B cell (primary cell): ENCODE measurements at regions not wholly inside any gene's neighbourhood (a gene's known extent, or its start where the extent isn't known, plus 50 kb on each side); places are given as distances from the start of the nearest gene placed in this dataset.

ENCODE experiments used
- ATAC-seq: fragments of 200-7000 bp; cut with Tn5 transposase; one replicate; pipeline ENCODE4 v1.10.0; 2021; ENCODE audit warnings: low read depth, mild to moderate bottlenecking, moderate number of reproducible peaks, moderate library complexity
- CTCF ChIA-PET: fragments of 350-600 bp; sonication (Branson Sonifier 250); formaldehyde crosslinking; loops from one replicate; lab custom pipeline; 2021; ENCODE audit warnings: antibody characterized with exemption, inconsistent platforms; lab: Charles Lee
- POLR2A ChIA-PET: fragments of 350-600 bp; sonication (Branson Sonifier 250); formaldehyde crosslinking; loops from one replicate; lab custom pipeline; 2021; ENCODE audit warnings: antibody characterized with exemption; lab: Charles Lee
- DNase-seq: peaks from one replicate; pipeline ENCODE4 v3.0.0; 2013
- H2AFZ ChIP-seq: 2 replicates; pipeline ENCODE4 v1.6.1; 2012; ENCODE audit warnings: mild to moderate bottlenecking, low read depth, low read length; ENCODE audit not compliant: insufficient read depth, poor library complexity, severe bottlenecking
- H3K27ac ChIP-seq, 2 donors: 1 replicate in 1 of 2; 2 replicates in 1 of 2; pipeline ENCODE4 v1.5.1; 2012 to 2013; ENCODE audit warnings: low read length in 2 of 2, mild to moderate bottlenecking in 2 of 2, moderate library complexity in 1 of 2
- H3K27me3 ChIP-seq, 4 experiments: fragments of 200-600 bp in 1 of 4; sonication (generic) in 1 of 4; replicated peaks in 1 of 4; 1 replicate in 2 of 4; 2 replicates in 2 of 4; pipeline versions ENCODE4 v1.6.1 to v1.7.0; 2013 to 2016; ENCODE audit warnings: low read length in 3 of 4, mild to moderate bottlenecking in 2 of 4, mixed read lengths in 1 of 4, moderate library complexity in 1 of 4; ENCODE audit not compliant: insufficient read depth in 4 of 4, control insufficient read depth in 3 of 4; ENCODE audit errors: control extremely low read depth in 1 of 4
- H3K36me3 ChIP-seq, 2 experiments: replicated peaks in 1 of 2; 1 replicate in 1 of 2; 2 replicates in 1 of 2; pipeline versions ENCODE4 v1.6.1 to v1.7.1; 2013; ENCODE audit warnings: low read length in 1 of 2; ENCODE audit not compliant: insufficient read depth in 2 of 2, control insufficient read depth in 1 of 2; ENCODE audit errors: control extremely low read depth in 1 of 2, extremely low read depth in 1 of 2
- H3K4me1 ChIP-seq, 2 donors: fragments of 200-600 bp in 1 of 2; sonication (generic) in 1 of 2; 1 replicate in 1 of 2; 2 replicates in 1 of 2; pipeline versions ENCODE4 v1.5.1 to v1.6.1; 2013 to 2017; ENCODE audit warnings: low read length in 2 of 2; ENCODE audit not compliant: control insufficient read depth in 2 of 2, insufficient read depth in 2 of 2
- H3K4me2 ChIP-seq: replicated peaks from 2 replicates; pipeline ENCODE3; 2012; ENCODE audit warnings: mild to moderate bottlenecking, low read depth, low read length; ENCODE audit not compliant: poor library complexity, severe bottlenecking
- H3K4me3 ChIP-seq, 5 experiments: fragments of 200-600 bp in 1 of 5; sonication (generic) in 1 of 5; 1 replicate in 3 of 5; 2 replicates in 2 of 5; pipeline versions ENCODE4 v1.5.1 to v1.7.0; 2011 to 2016; ENCODE audit warnings: low read length in 4 of 5, mild to moderate bottlenecking in 4 of 5, low read depth in 2 of 5, control low read depth in 1 of 5, moderate library complexity in 1 of 5; ENCODE audit not compliant: insufficient read depth in 1 of 5; ENCODE audit errors: control extremely low read depth in 1 of 5, extremely low read depth in 1 of 5
- H3K79me2 ChIP-seq: fragments of 200-600 bp; sonication (generic); one replicate; pipeline ENCODE4 v1.6.0; 2016; ENCODE audit warnings: low read length; ENCODE audit not compliant: control insufficient read depth, insufficient read depth
- H3K9ac ChIP-seq: fragments of 200-600 bp; sonication (generic); 2 replicates; pipeline ENCODE4 v1.6.1; 2017; ENCODE audit warnings: mild to moderate bottlenecking, low read length, moderate library complexity
- H3K9me3 ChIP-seq, 3 donors: one replicate each; pipeline versions ENCODE4 v1.6.1 to v1.7.1; 2013; ENCODE audit warnings: low read length in 2 of 3; ENCODE audit not compliant: control insufficient read depth in 2 of 3, insufficient read depth in 1 of 3; ENCODE audit errors: control extremely low read depth in 1 of 3
- H4K20me1 ChIP-seq: 2 replicates; pipeline ENCODE4 v1.6.0; 2012; ENCODE audit warnings: mild to moderate bottlenecking, low read length; ENCODE audit not compliant: insufficient read depth, control insufficient read depth, poor library complexity, severe bottlenecking
- H3K27ac Mint-ChIP-seq: one replicate; pipeline ENCODE4 v1.8.0; 2021; ENCODE audit warnings: mixed read lengths
- H3K27me3 Mint-ChIP-seq: one replicate; pipeline ENCODE4 v1.8.0; 2021; ENCODE audit warnings: mixed read lengths
- H3K4me1 Mint-ChIP-seq: one replicate; pipeline ENCODE4 v1.8.0; 2021; ENCODE audit warnings: mixed read lengths
- H3K4me3 Mint-ChIP-seq: one replicate; pipeline ENCODE4 v1.8.0; 2021; ENCODE audit warnings: mixed read lengths
- H3K9me3 Mint-ChIP-seq: one replicate; pipeline ENCODE4 v1.8.0; 2022; ENCODE audit warnings: mixed read lengths; ENCODE audit not compliant: insufficient read depth
- CTCF ChIP-seq: fragments of 200-600 bp; IDR thresholded peaks from one replicate; pipeline ENCODE4 v1.8.0; 2022; ENCODE audit warnings: antibody characterized with exemption, mild to moderate bottlenecking
- EZH2 ChIP-seq: IDR thresholded peaks from 2 replicates; pipeline ENCODE4 v1.6.1; 2012; ENCODE audit warnings: borderline replicate concordance, low read depth, mild to moderate bottlenecking, moderate library complexity, low read length; ENCODE audit not compliant: insufficient read depth, poor library complexity, severe bottlenecking
- intact Hi-C: fragments of 100-400 bp; cut with micrococcal nuclease; formaldehyde crosslinking; loops from one replicate; pipeline ENCODE4 v1.10.0; 2022

- ATAC-seq, result no peak
- Histone ChIP-seq H2AFZ (no peak overlapping the region), H3K79me2 (no peaks in the 10 kb centered on the region), H3K4me1 (no peaks in the 10 kb centered on the region), H3K9me3 (peaks cover 0 to 3% (median 0%) of the 10 kb centered on the region in 3 donors), H4K20me1 (no peaks in the 10 kb centered on the region), H3K27ac (no peak overlapping the region), H3K9ac (no peak overlapping the region), H3K27me3 (no peaks in the 10 kb centered on the region), H3K36me3 (no peaks in the 10 kb centered on the region), H3K4me3 (no peak overlapping the region), H3K4me2 (no peak overlapping the region)
- intact Hi-C loops, result no loop called here
- Mint-ChIP-seq H3K27ac (no peak overlapping the region), H3K9me3 (peaks cover 2% of the 10 kb centered on the region), H3K27me3 (no peaks in the 10 kb centered on the region), H3K4me1 (no peaks in the 10 kb centered on the region), H3K4me3 (no peak overlapping the region)
- POLR2A ChIA-PET, result no interaction called here
- no peak for DNase-seq
- CTCF ChIA-PET, result no interaction called here
- no peak for TF ChIP-seq CTCF
- TF ChIP-seq EZH2, result no peak
Observed at GRCh38 chr9:29648132-29648531, 2074.9 kb upstream of the C9orf72 start.

DNA sequence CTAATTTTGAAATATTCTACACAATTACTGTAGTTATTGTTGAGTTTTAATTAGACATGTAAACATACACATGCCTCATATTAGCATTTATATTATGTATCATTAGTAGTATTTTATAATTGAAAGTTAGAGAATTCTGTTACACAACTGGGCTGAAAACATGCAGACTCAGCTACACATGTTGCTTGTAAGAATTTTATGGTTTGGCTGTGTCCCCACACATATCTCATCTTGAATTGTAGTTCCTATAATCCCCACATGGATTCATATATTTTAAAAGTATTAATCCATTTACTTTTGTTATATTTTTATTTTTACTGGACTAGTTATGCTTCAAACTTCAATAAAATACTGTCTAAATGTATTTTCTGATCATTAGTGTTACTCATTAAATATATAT, 2075.3 kb upstream of the C9orf72 start:
- Histone ChIP-seq H3K27ac (no peak overlapping the region), H4K20me1 (no peaks in the 10 kb centered on the region), H3K9me3 (peaks cover 0 to 3% (median 0%) of the 10 kb centered on the region in 3 donors), H3K27me3 (no peaks in the 10 kb centered on the region), H2AFZ (no peak overlapping the region), H3K4me3 (no peak overlapping the region), H3K36me3 (no peaks in the 10 kb centered on the region), H3K4me1 (no peaks in the 10 kb centered on the region), H3K9ac (no peak overlapping the region), H3K79me2 (no peaks in the 10 kb centered on the region), H3K4me2 (no peak overlapping the region)
- Mint-ChIP-seq H3K27me3 (no peaks in the 10 kb centered on the region), H3K27ac (no peak overlapping the region), H3K9me3 (peaks cover 2% of the 10 kb centered on the region), H3K4me3 (no peak overlapping the region), H3K4me1 (no peaks in the 10 kb centered on the region)
- intact Hi-C loops, result no loop called here
- ATAC-seq (no peak), DNase-seq (no peak)
- TF ChIP-seq CTCF (no peak), EZH2 (no peak)
- ChIA-PET POLR2A (no interaction called here), CTCF (no interaction called here)
